Posterior vena cava (tissue), 2 donors: ENCODE measurements at regions not wholly inside any gene's neighbourhood (a gene's known extent, or its start where the extent isn't known, plus 50 kb on each side); places are given as distances from the start of the nearest gene placed in this dataset.
"Not testable (repeated sequence)": the region's sequence is repeated elsewhere in the genome, so short reads cannot be mapped to it uniquely, and the experiment has no call there.

Source experiments
- DNase-seq: peaks from one replicate; pipeline ENCODE4 v3.0.0-alpha.2; 2020; ENCODE audit warnings: low spot score
- intact Hi-C, 2 donors: fragments of 100-400 bp; cut with DNase I; formaldehyde crosslinking; loops; one replicate each; pipeline versions ENCODE4 v1.14.1 to v1.14.2; 2022 to 2023
- donor health status: DM: yes; HTN: yes; CAD: no.
- donor health status: DM: yes; HTN: yes; CAD: no.

DNA sequence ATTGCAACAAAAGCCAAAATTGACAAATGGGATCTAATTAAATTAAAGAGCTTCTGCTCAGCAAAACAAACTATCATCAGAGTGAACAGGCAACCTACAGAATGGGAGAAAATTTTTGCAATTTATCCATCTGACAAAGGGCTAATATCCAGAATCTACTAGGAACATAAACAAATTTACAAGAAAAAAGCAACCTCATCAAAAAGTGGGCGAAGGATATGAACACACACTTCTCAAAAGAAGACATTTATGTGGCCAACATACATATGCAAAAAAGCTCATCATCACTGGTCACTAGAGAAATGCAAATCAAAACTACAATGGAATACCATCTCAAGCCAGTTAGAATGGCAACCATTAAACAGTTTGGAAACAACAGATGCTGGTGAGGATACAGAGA, 858.1 kb upstream of the FOXG1 start:
- intact Hi-C loops, DNase-seq: not testable (repeated sequence)

DNA sequence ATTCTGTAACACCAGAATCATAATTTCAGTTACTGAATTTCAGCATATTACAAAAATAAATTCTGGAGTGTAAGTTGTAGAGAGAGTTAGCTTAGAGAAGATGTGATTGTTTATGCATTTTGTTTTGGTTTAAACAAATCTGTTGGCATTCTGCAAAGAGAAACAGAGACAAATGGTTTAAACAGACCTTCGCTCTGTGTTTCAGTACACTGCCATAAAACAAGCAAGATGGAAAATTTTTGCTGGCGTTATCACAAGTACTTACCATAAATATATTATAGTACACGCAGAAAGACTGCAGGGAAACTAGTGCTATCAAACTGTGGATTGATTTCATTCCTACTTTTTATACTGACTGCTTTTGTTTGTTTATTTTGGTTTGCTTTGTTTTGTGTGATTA, 850.3 kb upstream of the FOXG1 start:
- intact Hi-C loops = no loop called here
- no peak for DNase-seq

DNA sequence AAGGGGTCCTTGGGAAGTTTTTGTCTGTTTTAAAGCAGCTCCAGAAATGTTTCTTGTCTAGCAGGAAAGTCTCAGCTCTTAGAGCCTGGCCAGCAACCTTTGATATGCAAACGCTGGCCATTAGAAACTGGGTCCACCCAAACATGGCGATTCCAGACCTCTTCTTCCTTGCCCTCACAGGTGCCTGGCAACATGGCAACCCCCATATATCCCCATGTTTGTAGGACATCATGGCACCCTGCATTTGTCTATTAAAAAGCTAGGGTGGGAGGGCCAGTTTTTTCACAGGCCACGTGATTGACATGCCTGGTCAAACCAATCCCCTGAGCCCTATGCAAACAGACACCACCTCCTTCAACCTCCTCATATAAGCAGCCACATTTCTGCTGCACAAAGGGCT, 848.7 kb upstream of the FOXG1 start:
- DNase-seq = no peak
- intact Hi-C loops = no loop called here

DNA sequence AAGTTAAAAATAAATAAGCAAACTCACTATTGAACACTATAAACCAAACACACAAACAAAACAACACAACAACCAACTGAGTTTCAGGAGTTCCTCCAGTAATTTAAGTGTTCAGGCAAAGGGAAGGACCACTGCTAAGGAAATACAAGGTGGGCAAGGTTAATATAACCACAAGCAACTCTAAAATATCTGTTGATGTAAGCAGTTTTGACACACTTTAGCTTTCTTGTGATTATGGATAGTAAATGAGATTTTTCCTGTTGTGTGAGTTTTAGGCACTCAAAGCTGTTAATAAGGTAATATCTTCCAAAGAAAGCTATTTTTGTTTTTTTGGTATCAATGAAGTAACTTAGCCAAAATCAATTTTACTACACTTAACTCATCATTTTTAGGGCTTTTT, 839.1 kb upstream of the FOXG1 start:
- intact Hi-C loops = no loop called here

DNA sequence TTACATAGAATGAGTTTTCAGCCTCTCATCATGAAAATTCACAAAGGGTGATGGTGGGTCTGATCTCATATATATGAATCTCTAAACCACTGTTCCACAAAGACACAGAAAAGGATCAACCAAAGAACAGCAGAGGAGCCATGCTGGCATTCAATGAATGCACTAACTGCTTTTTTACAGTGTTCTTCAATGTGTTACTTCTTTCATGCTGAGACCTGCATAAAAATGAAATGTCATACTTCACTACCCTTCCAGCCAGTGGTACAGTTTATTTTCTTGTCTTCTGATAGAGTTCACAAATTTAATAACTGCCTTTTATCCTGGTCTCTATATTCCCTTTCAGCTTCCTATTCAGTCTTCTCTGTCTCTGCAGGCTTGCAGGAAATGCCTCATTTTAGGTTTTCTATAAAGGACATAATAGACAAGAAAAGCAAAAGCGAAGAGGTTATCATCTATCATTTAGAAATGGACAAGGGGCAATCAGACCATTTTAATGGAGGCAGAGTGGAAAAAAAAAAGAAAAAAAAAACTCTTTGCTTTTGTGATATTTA, 836.7 kb upstream of the FOXG1 start:
- no peak for DNase-seq
- intact Hi-C loops = no loop called here

More for the DNA sequence above, 839.1 kb upstream of the FOXG1 start:
- no peak for DNase-seq

DNA sequence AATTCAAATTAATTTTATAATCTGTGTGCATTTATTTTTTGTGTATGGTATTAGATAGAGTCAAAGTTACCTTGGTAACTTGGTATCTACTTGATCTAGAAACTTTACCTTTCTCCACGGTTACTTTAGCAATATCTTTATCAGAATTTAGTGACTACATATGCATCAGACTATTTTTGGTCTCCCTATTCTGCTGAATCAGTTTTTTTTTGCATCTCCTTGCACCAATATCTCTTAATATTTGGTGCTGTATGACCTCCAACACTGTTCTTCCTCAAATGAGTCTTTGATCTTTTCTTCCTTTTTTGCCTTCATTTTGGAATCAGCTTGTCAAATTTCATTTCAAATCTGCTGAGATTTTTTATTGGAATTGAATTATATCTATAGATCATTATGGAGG, 828.2 kb upstream of the FOXG1 start:
- intact Hi-C loops = no loop called here
- DNase-seq = no peak

DNA sequence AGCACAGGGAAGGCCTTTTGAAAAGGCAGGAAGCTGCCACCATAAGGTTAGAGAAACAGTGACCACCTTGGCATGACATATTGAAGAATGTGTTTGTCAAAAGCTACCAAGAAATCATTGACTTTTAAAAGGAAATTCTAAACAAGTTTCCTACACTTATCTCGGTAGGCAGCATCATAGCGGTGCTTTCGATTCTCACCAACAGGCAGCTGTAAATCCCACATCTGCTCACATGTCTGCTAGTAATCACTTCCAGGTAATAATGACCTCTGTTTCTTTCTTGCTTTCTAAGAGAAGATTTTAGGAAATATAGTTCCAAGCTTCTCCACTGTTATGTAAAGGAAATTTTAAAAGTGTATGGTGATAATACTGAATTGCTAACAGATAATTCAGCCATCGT, 821.1 kb upstream of the FOXG1 start:
- no peak for DNase-seq
- intact Hi-C loops = no loop called here

DNA sequence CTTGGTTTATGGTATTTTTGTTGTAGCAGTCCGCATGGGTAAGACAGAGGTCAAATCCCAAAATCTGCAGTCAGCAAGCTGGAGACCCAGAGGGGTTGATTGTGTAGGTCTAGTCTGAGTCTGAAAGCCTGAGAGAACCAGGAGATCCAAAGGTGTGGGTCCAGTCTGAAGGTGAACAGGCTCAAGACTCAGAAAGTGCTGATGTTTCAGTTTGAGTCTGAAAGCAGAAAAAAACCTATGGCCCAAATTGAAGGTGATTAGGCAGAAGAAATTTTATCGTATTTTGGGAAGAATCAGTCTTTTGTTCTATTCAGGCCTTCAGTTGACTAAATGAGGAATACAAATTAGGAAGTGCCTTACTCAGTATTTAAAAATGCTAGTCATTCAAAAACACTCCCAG, 807.8 kb upstream of the FOXG1 start:
- intact Hi-C loops = no loop called here

DNA sequence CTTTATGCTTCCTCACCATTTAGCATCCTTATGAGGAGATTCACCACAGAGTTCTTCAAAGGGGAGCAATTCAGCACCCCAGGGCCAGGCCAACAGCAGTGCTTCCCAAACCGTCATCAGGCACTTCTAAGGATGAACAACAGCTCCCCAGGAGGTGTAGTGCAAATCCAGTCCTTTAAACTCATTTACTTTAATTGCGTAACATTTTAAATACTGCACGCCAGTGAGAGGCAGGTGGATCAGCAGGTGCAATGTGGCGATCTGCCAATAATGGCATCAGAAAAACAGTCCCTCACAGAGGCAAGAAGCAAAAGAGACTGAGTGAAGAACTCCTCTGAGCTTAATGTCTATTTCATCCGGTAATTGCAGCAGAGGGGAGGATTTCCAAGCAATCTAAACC, 770.9 kb upstream of the FOXG1 start:
- no peak for DNase-seq
- intact Hi-C loops = no loop called here

More for the DNA sequence above, 807.8 kb upstream of the FOXG1 start:
- no peak for DNase-seq

DNA sequence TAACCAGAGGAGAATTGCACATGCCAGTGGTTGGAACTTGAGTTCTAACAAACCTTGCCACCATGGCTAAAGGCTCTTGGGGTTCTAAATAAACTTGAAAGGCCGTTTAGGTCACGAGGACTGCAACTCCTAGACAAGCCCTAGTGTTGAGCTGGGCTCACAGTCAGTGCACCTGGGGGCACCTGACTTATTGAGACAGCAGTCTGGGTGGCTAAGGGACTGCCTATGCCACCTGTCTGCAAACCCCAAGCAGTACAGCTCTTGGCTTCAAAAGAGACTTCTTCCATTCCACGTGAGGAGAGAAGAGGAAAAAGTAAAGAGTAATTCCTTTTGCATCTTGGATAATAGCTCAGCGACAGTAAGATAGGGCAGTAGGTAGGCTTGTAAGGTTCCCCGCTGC, 765.6 kb upstream of the FOXG1 start:
- intact Hi-C loops = no loop called here
- no peak for DNase-seq

DNA sequence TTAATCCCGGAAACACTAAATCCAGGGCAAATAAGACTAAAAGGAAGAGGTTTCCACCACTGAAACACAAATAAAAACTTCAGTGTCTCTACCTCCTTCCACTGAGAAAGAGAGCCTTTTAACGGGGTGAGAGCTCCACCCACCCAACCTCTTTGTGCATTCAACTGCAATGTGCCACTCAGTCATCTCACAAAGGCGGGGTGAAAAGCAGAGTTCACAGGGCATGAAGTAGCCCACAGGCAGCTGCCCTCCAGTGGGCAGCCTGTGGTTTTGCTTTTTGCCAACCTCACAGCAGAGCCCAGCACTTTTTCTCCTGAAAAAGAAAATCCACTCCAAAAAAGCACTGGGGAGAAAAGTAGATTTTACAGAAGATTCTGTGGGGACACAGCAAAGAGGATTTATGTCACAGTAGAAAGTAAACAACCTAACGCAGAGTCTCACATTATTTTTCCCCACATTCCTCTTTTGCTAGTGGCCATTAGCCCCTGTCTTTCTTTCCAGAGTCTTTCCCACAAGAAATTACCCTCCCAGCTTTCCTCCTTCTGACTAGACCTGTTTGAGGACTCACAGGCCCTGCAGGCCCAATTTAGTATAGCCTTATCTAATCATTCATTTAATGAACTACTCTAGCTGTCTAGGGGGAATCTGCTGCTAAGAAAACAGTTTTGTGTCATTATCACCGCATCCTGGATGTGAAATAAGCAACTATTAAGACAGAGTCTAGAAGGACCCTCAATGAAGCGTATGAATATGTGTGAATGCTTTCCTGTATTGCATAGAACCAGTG, 753.8 kb upstream of the FOXG1 start:
- intact Hi-C loops = no loop called here

DNA sequence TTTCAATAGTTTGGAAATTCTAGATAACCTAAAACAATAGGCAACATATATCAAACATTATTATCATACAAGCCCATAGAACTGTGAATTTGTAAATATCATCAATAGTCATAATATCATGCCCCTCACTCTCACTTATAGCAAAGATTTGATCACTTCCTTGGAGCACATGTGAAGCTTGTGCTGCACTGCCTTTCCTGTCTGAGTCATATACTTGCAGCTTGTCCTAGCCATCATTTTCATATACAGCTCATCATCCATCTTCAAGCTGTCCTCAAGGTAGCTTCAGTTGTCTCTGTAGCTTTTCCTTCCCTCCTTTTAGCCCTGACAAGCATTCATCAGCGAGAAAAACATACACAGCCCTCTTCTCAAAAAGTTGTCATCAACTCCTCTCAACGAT, 746.5 kb upstream of the FOXG1 start:
- intact Hi-C loops = no loop called here
- DNase-seq = no peak

More for the DNA sequence above, 753.8 kb upstream of the FOXG1 start:
- DNase-seq = no peak

DNA sequence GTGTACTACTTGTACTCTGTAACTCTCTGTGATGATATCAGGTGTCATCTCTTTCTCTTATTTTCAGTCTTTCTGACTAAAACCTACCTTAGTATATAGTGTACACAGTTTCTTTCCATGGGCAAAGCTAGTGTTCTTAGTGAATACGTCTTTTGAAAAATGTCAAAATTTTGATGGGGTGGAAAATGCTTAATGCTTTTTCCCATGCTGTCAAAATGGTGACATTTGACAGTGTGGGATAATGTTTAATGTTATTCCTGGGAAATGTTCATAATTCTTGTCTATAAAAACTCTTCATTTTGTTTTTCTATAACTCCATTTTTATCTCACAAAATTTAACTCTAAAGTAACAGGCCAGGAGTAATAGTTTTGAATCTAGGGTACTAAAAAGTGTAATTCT, 742.7 kb upstream of the FOXG1 start:
- intact Hi-C loops = no loop called here
- DNase-seq = no peak

DNA sequence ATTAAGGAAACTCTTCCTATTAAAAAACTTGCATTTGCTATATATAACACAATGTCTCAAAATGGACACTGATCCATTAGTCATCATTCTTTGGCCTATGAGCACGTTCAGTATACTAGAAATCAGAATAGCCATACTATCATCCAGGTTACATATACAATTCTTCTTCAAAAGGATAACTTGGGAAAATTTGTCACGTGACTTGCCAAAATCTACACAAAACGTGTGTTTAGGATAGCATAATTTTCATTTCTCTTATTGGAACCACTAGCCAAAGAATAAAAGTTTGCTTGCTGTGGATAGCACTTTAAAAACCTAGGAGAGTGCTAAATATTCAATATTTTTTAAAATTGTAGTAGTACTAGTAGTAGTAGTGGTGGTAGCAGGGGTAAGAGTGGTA, 714.3 kb upstream of the FOXG1 start:
- DNase-seq = no peak
- intact Hi-C loops = no loop called here

DNA sequence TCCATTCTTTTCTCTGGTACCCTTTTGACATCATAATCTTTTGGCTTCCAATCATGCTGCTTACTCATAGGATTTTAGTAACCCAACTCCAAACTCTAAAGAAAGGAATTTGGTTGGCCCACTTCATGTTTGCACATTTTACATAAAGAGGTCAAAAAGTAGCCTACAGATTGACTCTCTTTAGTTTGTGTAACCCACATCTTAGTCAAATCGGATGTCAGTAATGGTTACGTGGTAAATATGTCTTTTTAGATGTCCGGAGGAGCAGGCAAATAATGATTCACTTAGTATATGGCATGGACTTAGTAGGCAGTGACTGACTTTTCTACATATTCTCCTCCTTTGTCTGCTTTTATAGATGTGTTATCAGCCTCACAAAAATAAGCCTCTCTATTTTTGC, 711.6 kb upstream of the FOXG1 start:
- intact Hi-C loops = no loop called here
- DNase-seq = no peak

DNA sequence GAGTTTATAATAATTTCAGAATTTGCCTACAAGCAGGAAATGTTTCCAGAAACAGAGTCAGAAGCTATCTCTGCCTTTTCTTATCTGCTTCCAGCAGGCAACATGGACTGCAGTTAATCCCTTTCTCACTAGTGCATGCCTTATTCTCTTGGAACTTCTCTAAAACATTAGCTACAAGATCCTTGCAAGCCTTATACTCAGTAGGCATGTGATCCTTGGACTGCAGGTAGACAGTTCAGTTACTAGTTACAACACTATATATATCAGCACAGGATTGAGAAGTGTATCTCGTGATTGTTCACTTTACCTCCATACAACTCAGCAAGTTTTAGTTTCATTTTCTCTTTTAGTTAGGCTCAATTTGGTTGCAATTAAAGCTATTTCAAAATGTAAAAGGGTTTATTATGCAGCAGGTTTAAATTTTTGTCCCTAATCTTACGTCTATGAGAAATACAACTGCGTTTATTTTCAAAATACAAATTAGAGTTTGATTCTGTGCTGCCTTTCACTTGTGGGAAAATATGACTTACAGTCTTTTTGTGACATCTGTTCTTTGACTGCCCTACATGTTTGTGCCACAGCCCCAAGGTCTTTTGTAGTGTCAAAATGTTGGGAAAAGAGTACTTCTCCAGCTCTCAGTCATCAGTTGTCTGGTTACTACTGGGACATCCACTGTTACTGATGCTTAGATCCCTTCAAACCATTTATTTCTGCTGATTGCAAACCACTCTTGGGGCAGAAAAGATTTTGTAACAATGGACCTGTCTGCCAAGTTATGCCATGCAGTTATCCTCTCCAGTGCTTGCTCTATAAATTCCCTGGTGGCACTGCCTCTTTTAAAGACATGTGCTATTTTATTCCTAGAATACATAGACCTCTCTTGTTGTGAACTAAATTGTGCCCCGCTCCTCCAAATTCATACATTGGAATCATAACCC, 709.0 kb upstream of the FOXG1 start:
- no peak for DNase-seq
- intact Hi-C loops = no loop called here

DNA sequence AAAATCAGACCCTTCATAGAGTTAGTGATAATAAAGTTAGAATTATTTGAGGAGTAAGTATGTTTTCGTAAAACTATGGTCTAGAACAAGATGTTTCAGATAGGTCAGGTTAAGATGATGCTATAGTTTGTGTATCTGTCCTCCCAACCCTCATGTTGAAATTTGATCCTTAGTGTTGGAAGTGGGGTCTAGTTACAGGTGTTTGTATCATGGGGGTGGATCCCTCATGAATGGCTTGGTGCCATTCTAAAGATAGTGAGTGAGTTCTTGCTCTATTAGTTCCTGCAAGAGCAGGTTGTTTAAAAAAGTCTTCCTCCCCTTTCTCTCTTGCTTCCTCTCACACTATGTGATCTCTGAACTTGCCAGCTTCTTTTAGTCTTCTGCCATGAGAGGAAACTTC, 707.3 kb upstream of the FOXG1 start:
- no peak for DNase-seq
- intact Hi-C loops = loop anchor here in 1 of 2 donors (1.0 kb wide), 1 partner anchor 9 kb away; no protein-coding TSS in a partner anchor

DNA sequence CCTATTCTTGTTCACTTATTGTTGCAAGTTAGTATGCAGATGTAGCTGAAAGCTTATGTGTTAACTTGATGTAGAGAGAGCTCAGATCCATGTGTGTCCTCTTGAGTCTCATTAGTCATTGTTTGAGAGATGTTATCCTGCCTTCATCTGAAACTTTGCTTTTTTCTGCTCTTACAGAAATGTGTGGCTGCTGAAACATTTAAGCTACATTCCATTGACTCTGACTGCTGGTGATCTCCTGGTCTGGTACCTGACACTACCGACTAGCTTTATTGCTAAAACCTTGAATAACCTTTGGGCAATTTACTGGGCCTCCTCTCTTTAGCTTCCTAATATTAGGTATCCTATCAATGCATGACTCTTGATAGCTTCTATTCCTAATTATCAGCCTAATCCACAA, 705.6 kb upstream of the FOXG1 start:
- no peak for DNase-seq
- intact Hi-C loops = no loop called here

DNA sequence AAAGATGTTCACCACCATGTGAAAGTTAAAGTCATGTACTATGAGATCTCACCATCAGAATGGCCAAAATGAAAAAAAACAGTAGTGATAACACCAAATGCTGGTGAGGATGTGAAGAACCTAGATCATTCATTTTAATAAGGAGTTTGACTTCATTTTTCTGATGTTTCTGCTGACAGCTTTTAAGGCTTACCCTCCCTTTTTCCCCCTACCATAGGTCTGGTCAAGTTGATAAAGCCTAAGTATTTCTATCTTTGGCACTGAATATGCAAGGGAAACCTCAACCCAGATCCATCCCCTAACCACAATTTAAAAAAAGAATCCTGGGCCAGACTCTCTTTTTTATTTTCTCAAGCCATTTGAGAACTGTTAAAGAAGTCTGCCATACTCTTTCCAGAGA, 689.6 kb upstream of the FOXG1 start:
- intact Hi-C loops = no loop called here
- no peak for DNase-seq

DNA sequence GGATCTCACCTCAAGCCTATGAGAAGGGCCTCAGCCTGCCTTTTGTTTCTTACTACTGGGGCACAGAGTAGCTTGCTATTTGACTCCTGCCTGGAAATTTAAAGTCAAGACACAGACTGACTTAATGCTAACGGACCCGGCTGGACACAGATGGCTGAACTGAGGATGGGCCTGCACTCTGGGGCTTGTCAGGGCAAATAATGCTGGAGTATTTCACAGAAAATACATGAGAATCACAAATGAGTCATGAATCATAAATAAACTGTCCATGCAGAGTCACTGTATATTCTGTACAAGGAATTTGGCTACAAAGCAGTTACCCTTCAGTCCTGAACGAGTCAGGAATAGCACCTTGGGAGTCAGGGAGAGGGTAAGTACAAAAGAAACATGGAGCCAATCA, 683.2 kb upstream of the FOXG1 start:
- DNase-seq = no peak
- intact Hi-C loops = loop anchor here in 1 of 2 donors (5.0 kb wide), 1 partner anchor 704 kb away; no protein-coding TSS in a partner anchor
